Calu3 (cell line): ENCODE measurements at regions not wholly inside any gene's neighbourhood (a gene's known extent, or its start where the extent isn't known, plus 50 kb on each side); places are given as distances from the start of the nearest gene placed in this dataset.
A peak's percentile ranks its signal among the peaks of the same experiment; 100 is the strongest.

ENCODE experiments used
- BruUV-seq: library from RNA; stranded (reverse); fragments of 400-500 nt; replicated peaks from 2 replicates; lab custom pipeline; 2021; lab: Mats Ljungman, UMichigan
- CTCF ChIA-PET: fragments of 300-600 bp; sonication (Branson Sonifier 250); formaldehyde crosslinking; loops from one replicate; lab custom pipeline; 2022; ENCODE audit warnings: antibody characterized with exemption; lab: Charles Lee
- DNase-seq: peaks from one replicate; pipeline ENCODE4 v3.0.0; 2022
- H3K27ac Mint-ChIP-seq: one replicate; pipeline ENCODE4 v1.8.0; 2022; ENCODE audit warnings: mixed read lengths; ENCODE audit not compliant: unreplicated experiment
- H3K27me3 Mint-ChIP-seq: one replicate; pipeline ENCODE4 v1.8.0; 2022; ENCODE audit warnings: mixed read lengths; ENCODE audit not compliant: unreplicated experiment
- H3K36me3 Mint-ChIP-seq: one replicate; pipeline ENCODE4 v1.8.0; 2022; ENCODE audit warnings: mild to moderate bottlenecking, moderate library complexity, mixed read lengths; ENCODE audit not compliant: insufficient read depth, unreplicated experiment
- H3K4me1 Mint-ChIP-seq: one replicate; pipeline ENCODE4 v1.8.0; 2022; ENCODE audit warnings: mild to moderate bottlenecking, low read depth, mixed read lengths; ENCODE audit not compliant: unreplicated experiment
- H3K4me3 Mint-ChIP-seq: one replicate; pipeline ENCODE4 v1.8.0; 2022; ENCODE audit warnings: mild to moderate bottlenecking, low read depth, moderate library complexity, mixed read lengths; ENCODE audit not compliant: unreplicated experiment
- H3K9me3 Mint-ChIP-seq: one replicate; pipeline ENCODE4 v1.8.0; 2022; ENCODE audit warnings: low read depth, mixed read lengths; ENCODE audit not compliant: unreplicated experiment
- intact Hi-C: fragments of 100-400 bp; cut with micrococcal nuclease; formaldehyde crosslinking; loops from one replicate; pipeline ENCODE4 v1.10.0; 2022; ENCODE audit not compliant: unreplicated experiment
- TF ChIP-seq, protein P1 (sequence below): fragments of 200-600 bp; IDR thresholded peaks from one replicate; pipeline ENCODE4 v1.8.0; 2022; ENCODE audit warnings: antibody characterized with exemption; ENCODE audit not compliant: unreplicated experiment

DNA sequence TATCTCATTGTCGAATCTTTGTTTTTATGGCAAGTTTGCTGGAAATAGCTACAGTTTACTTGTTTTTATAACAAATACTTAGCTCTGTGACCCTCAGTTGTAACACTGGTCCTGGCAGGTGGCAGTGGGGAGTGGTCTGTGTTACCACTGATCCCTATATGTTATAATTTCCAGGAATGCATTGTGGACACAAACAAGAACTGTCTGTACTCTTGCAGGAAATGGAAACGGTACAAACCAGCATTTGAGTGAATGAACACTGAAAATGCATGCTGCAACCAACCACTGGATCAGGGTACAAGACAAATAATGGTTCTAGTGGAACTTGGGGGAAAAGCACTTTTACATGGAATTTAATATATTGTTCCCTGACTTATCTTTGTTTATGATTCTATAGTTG lies 66.5 kb upstream of the PJA2 start:
- TF ChIP-seq, protein P1, sequence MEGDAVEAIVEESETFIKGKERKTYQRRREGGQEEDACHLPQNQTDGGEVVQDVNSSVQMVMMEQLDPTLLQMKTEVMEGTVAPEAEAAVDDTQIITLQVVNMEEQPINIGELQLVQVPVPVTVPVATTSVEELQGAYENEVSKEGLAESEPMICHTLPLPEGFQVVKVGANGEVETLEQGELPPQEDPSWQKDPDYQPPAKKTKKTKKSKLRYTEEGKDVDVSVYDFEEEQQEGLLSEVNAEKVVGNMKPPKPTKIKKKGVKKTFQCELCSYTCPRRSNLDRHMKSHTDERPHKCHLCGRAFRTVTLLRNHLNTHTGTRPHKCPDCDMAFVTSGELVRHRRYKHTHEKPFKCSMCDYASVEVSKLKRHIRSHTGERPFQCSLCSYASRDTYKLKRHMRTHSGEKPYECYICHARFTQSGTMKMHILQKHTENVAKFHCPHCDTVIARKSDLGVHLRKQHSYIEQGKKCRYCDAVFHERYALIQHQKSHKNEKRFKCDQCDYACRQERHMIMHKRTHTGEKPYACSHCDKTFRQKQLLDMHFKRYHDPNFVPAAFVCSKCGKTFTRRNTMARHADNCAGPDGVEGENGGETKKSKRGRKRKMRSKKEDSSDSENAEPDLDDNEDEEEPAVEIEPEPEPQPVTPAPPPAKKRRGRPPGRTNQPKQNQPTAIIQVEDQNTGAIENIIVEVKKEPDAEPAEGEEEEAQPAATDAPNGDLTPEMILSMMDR: no peak
- Mint-ChIP-seq H3K27ac (no peak overlapping the region), H3K4me3 (no peak overlapping the region), H3K36me3 (no peaks in the 10 kb centered on the region), H3K27me3 (no peaks in the 10 kb centered on the region), H3K9me3 (no peaks in the 10 kb centered on the region), H3K4me1 (no peaks in the 10 kb centered on the region)
- intact Hi-C loops: loop anchor here (10.0 kb wide), 1 partner anchor 381 kb away; no protein-coding TSS in a partner anchor
- no peak for DNase-seq
- CTCF ChIA-PET: no interaction called here
- BruUV-seq: no TSS peak

- Mint-ChIP-seq H3K4me1 (peaks cover 39% of the 10 kb centered on the region), H3K9me3 (no peaks in the 10 kb centered on the region), H3K27me3 (no peaks in the 10 kb centered on the region), H3K4me3 (no peak overlapping the region), H3K36me3 (peaks cover 13% of the 10 kb centered on the region), H3K27ac (peak overlapping the region; percentile 2)
- intact Hi-C loops: loop anchor here (2.0 to 10.0 kb wide), 6 partner anchors 59 to 948 kb away; no protein-coding TSS in a partner anchor
- CTCF ChIA-PET: no interaction called here
- DNase-seq: no peak
- TF ChIP-seq, protein P1: no peak
- no TSS peak for BruUV-seq
These were observed 60.3 kb upstream of the PJA2 start for GRCh38 chr5:109469896-109470662.

DNA sequence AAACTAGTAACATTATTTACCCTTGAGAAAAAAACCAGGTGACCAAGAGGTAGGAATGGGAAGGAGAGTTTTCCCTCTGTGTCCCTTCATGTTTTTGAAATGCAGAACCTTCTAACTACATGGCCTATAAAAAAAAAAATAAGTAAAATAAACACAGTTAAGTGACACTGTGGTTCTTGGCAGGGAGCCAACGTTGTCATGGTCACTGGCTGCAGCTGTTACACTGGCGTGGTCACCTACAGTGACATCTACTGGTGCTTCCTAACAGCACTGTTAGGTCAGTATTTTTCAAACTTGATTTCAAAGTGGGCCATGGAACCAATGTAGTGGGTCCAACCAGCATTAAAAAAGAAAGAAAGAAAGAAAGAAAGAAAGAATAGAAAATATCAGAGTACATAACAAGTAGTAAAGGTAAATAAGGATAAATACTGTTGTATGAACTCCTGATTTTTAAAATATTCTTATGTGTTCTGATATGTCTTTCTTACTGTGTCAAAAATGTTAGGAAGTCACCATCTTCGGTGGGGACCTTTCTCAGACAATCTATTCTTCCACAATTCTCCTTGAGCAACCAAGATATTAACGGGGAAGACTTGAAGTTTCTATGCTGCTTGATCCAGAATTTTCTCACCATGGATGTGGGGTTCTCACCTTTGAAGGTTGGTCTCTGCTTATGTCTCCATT lies 59.1 kb upstream of the PJA2 start:
- H3K9me3 Mint-ChIP-seq: no peaks in the 10 kb centered on the region
- H3K36me3 Mint-ChIP-seq: peaks cover 13% of the 10 kb centered on the region
- H3K27me3 Mint-ChIP-seq: no peaks in the 10 kb centered on the region
- intact Hi-C loops: loop anchor here (1.0 to 5.0 kb wide), 6 partner anchors 58 to 947 kb away; no protein-coding TSS in a partner anchor
- BruUV-seq: no TSS peak
- CTCF ChIA-PET: interaction anchor here (0.7 kb wide), 1 partner anchor 513 kb away, joined by 3 read pairs; no protein-coding TSS in a partner anchor
- peak; percentile 95 for DNase-seq
- peaks cover 39% of the 10 kb centered on the region for H3K4me1 Mint-ChIP-seq
- peak overlapping the region; percentile 2 for H3K27ac Mint-ChIP-seq
- TF ChIP-seq, protein P1: peak; percentile 66
- H3K4me3 Mint-ChIP-seq: no peak overlapping the region

- Mint-ChIP-seq H3K9me3 (no peaks in the 10 kb centered on the region), H3K4me1 (peaks cover 39% of the 10 kb centered on the region)
- BruUV-seq: no TSS peak
These were observed 58.5 kb upstream of the PJA2 start for GRCh38 chr5:109468288-109468676.

More at GRCh38 chr5:109468288-109468676, 58.5 kb upstream of the PJA2 start:
- CTCF ChIA-PET: no interaction called here
- Mint-ChIP-seq H3K36me3 (peaks cover 13% of the 10 kb centered on the region), H3K4me3 (no peak overlapping the region), H3K27me3 (no peaks in the 10 kb centered on the region), H3K27ac (peak overlapping the region; percentile 2)
- intact Hi-C loops: loop anchor here (1.0 to 5.0 kb wide), 6 partner anchors 57 to 946 kb away; no protein-coding TSS in a partner anchor
- no peak for DNase-seq
- TF ChIP-seq, protein P1: no peak
